Esophagus squamous epithelium (tissue), 5 donors: ENCODE measurements at regions not wholly inside any gene's neighbourhood (a gene's known extent, or its start where the extent isn't known, plus 50 kb on each side); places are given as distances from the start of the nearest gene placed in this dataset.

Experiments
- DNase-seq: peaks from one replicate; lab custom pipeline; 2025; lab: John Stamatoyannopoulos, UW
- H3K27ac ChIP-seq, 4 donors: fragments of 200-600 bp; sonication (generic); one replicate each; pipeline ENCODE4 v1.5.1; 2016 to 2019; ENCODE audit warnings: mild to moderate bottlenecking in 1 of 4
- H3K27me3 ChIP-seq, 4 donors: fragments of 200-600 bp; sonication (generic); 1 replicate in 3 of 4; 2 replicates in 1 of 4; pipeline versions ENCODE4 v1.5.1 to v1.6.0; 2017 to 2021; ENCODE audit warnings: antibody characterized with exemption in 1 of 4
- H3K36me3 ChIP-seq, 3 donors: fragments of 200-600 bp; sonication (generic); one replicate each; pipeline ENCODE4 v1.5.1; 2016 to 2019
- H3K4me1 ChIP-seq, 3 donors: fragments of 200-600 bp; sonication (generic); one replicate each; pipeline ENCODE4 v1.5.1; 2017 to 2019
- H3K4me3 ChIP-seq, 4 donors: fragments of 200-600 bp; sonication (generic); 1 replicate in 3 of 4; 2 replicates in 1 of 4; pipeline ENCODE4 v1.5.1; 2016 to 2019; ENCODE audit warnings: mild to moderate bottlenecking in 2 of 4, moderate library complexity in 1 of 4
- H3K9me3 ChIP-seq, 3 donors: fragments of 200-600 bp; sonication (generic); one replicate each; pipeline ENCODE4 v1.5.1; 2016 to 2019
- POLR2A ChIP-seq, 4 donors: fragments of 450-650 bp; IDR thresholded peaks; one replicate each; pipeline ENCODE4 v1.6.1; 2017; ENCODE audit warnings: antibody characterized with exemption in 4 of 4, mild to moderate bottlenecking in 4 of 4, moderate library complexity in 3 of 4
- WGBS, 2 donors: methylation state at CpG; one replicate each; pipeline ENCODE4 v1.1.5; 2018; 5-methylcytosine and 5-hydroxymethylcytosine counted together
- intact Hi-C: fragments of 100-400 bp; cut with DNase I; formaldehyde crosslinking; loops from one replicate; pipeline ENCODE4 v1.15.0; 2022
- TF ChIP-seq, protein P1 (sequence below), 6 experiments: fragments of 450-650 bp in 4 of 6; fragments of 200-600 bp in 2 of 6; sonication (generic) in 2 of 6; IDR thresholded peaks; one replicate each; pipeline ENCODE4 v1.5.1; 2016 to 2019; ENCODE audit warnings: antibody characterized with exemption in 6 of 6, mild to moderate bottlenecking in 4 of 6, moderate library complexity in 4 of 6
- donor health status: DM: yes; HTN: yes; CAD: no.

DNA sequence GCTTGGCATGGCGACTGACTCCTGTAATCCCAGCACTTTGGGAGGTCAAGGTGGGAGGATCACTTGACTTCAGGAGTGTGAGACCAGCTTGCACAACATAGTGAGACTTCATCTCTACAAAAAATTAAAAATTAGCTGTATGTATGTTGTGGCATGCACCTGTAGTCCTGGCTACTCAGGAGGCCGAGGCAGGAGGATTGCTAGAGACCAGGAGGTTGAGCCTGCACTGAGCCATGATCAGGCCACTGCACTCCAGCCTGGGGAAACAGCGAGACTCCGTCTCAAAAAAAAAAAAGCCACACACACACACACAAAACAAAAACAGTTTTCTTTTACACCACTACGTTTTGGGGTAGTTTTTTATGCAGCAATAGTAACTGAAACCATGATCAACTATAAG is 89.0 kb upstream of the DHX40 start:
- Histone ChIP-seq H3K36me3 (no peaks in the 10 kb centered on the region), H3K27me3 (no peaks in the 10 kb centered on the region), H3K4me1 (peaks cover 0 to 2% (median 0%) of the 10 kb centered on the region in 3 donors), H3K27ac (no peak overlapping the region), H3K9me3 (no peaks in the 10 kb centered on the region), H3K4me3 (no peak overlapping the region)
- 86 to 88% methylated on average over 5 of the region's 5 CpGs for WGBS, 2 donors
- DNase-seq = no peak
- intact Hi-C loops = no loop called here
- TF ChIP-seq, protein P1, sequence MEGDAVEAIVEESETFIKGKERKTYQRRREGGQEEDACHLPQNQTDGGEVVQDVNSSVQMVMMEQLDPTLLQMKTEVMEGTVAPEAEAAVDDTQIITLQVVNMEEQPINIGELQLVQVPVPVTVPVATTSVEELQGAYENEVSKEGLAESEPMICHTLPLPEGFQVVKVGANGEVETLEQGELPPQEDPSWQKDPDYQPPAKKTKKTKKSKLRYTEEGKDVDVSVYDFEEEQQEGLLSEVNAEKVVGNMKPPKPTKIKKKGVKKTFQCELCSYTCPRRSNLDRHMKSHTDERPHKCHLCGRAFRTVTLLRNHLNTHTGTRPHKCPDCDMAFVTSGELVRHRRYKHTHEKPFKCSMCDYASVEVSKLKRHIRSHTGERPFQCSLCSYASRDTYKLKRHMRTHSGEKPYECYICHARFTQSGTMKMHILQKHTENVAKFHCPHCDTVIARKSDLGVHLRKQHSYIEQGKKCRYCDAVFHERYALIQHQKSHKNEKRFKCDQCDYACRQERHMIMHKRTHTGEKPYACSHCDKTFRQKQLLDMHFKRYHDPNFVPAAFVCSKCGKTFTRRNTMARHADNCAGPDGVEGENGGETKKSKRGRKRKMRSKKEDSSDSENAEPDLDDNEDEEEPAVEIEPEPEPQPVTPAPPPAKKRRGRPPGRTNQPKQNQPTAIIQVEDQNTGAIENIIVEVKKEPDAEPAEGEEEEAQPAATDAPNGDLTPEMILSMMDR (IDR thresholded peaks at IDR 0.05) = no peak
- no peak for TF ChIP-seq POLR2A (IDR thresholded peaks at IDR 0.05)

DNA sequence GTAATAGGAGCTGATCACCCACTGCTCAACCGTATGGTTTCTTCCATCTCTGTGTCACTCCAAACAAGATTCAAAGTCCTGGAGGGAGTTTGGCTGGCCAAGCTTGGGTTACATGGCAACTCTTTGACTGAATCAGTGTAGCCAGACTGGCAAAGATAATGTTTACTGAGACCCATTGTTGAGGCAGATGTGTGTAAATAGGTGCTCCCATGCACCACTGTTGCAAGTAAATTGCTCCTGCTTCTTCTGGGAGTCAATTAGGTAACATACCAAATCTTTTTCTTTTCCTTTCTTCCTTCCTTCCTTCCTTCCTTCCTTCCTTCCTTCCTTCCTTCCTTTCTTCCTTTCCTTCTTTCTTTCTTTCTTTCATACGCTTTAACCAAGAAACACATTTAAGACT is 86.3 kb upstream of the DHX40 start:
- no peak for TF ChIP-seq POLR2A (IDR thresholded peaks at IDR 0.05)
- TF ChIP-seq, protein P1 (IDR thresholded peaks at IDR 0.05) = no peak
- DNase-seq = no peak
- intact Hi-C loops = no loop called here
- H3K36me3 ChIP-seq = no peaks in the 10 kb centered on the region
- H3K9me3 ChIP-seq = no peaks in the 10 kb centered on the region
- peaks cover 0 to 9% (median 0%) of the 10 kb centered on the region in 3 donors for H3K4me1 ChIP-seq
- H3K4me3 ChIP-seq = no peak overlapping the region
- no peak overlapping the region for H3K27ac ChIP-seq
- H3K27me3 ChIP-seq = no peaks in the 10 kb centered on the region
- WGBS, 2 donors = 78 to 86% methylated on average over 1 to 2 of the region's 2 CpGs

DNA sequence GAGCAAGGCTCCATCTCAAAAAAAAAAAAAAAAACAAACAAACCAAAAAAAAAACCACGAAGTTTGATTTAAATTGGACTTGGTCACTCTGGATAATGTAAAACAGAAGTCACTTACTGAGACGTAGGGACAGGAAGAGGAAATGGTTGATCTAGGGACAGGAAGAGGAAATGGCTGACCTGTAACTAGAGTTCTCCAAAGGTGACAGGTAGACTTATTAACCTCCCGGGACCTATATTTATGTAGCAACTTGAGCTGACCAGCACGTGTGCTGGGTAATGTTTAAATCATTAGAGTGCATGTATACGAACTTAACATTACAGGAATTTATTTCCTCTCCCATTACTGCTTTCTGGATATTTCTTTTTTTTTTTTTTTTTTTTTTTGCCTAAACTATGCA is 81.5 kb upstream of the DHX40 start:
- Histone ChIP-seq H3K27ac (peak overlapping the region in 1 of 4 donors; percentile 55), H3K4me1 (peaks cover 0 to 16% (median 0%) of the 10 kb centered on the region in 3 donors), H3K9me3 (no peaks in the 10 kb centered on the region), H3K4me3 (no peak overlapping the region), H3K36me3 (no peaks in the 10 kb centered on the region), H3K27me3 (no peaks in the 10 kb centered on the region)
- DNase-seq = no peak
- WGBS, 2 donors = 40 to 44% methylated on average over 5 of the region's 5 CpGs
- intact Hi-C loops = no loop called here
- TF ChIP-seq, protein P1 (IDR thresholded peaks at IDR 0.05) = no peak
- TF ChIP-seq POLR2A (IDR thresholded peaks at IDR 0.05) = no peak

DNA sequence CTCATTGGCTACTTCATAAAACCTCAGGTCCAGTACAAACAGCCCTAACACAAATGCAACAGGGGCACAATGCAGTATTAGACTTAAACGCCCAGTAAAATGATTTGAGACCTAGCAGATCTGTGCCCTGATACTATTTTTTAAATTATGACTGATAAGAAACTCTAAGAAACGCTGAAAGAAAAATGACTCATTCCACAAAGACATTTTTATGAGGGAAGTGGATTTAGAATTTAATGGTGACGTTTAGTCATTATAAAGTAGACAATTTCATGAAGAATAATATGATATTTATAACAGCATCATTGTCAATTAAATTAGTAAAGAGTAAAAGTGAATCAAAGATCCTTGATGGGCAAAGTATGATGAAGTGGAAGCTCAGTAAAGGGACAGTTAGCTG is 80.4 kb upstream of the DHX40 start:
- intact Hi-C loops = no loop called here
- Histone ChIP-seq H3K4me1 (peaks cover 0 to 16% (median 0%) of the 10 kb centered on the region in 3 donors), H3K4me3 (no peak overlapping the region), H3K27ac (no peak overlapping the region), H3K9me3 (no peaks in the 10 kb centered on the region), H3K27me3 (no peaks in the 10 kb centered on the region), H3K36me3 (no peaks in the 10 kb centered on the region)
- DNase-seq = no peak
- 58 to 59% methylated on average over 3 of the region's 3 CpGs for WGBS, 2 donors
- TF ChIP-seq, protein P1 (IDR thresholded peaks at IDR 0.05) = no peak
- TF ChIP-seq POLR2A (IDR thresholded peaks at IDR 0.05) = no peak

DNA sequence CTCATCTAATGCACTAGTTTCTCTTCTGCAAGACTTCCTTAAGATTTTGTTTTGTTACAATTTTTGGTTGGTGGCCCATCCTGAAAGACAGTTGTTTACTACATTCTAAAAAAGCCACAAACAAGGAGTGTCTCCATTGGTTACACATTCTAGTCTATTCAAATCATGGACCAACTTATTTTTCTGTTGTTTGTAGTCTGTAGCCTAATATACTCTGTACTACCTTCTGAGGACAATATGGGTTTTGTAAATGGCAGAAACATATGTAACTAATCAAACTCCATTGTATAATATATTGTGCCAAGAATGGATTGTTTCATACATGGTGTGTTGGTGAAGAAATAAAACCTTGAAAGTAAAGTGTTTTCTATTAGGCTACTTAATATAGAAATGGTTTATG is 79.5 kb upstream of the DHX40 start:
- TF ChIP-seq, protein P1 (IDR thresholded peaks at IDR 0.05) = no peak
- TF ChIP-seq POLR2A (IDR thresholded peaks at IDR 0.05) = no peak
- Histone ChIP-seq H3K4me1 (peaks cover 0 to 16% (median 0%) of the 10 kb centered on the region in 3 donors), H3K27ac (no peak overlapping the region), H3K9me3 (no peaks in the 10 kb centered on the region), H3K4me3 (no peak overlapping the region), H3K36me3 (no peaks in the 10 kb centered on the region), H3K27me3 (no peaks in the 10 kb centered on the region)
- DNase-seq = no peak
- intact Hi-C loops = no loop called here
